ENCODE measurements at regions not wholly inside any gene's neighbourhood (a gene's known extent, or its start where the extent isn't known, plus 50 kb on each side); places are given as distances from the start of the nearest gene placed in this dataset.

- TF ChIP-seq REST (IDR thresholded peaks at IDR 0.05; ENCODE audit: low read depth) (no peak), RAD21 (IDR thresholded peaks at IDR 0.05; ENCODE audit: low read depth) (no peak)
Observed at GRCh38 chr2:147006736-147007141, 838.1 kb upstream of the ACVR2A start (continued).

- CTCF ChIA-PET: no interaction called here
Observed at GRCh38 chr2:147003081-147003480, 841.7 kb upstream of the ACVR2A start.

More at GRCh38 chr2:147003081-147003480, 841.7 kb upstream of the ACVR2A start:
- Histone ChIP-seq H3K4me3 (replicated peaks in 1 of 2; ENCODE audit: low read depth in 1 of 2, low read length in 2 of 2) (no peak overlapping the region), H3K36me3 (ENCODE audit: control insufficient read depth in 1 of 2, insufficient read depth in 2 of 2, low read length in 2 of 2) (no peaks in the 10 kb centered on the region), H3K4me1 (ENCODE audit: control insufficient read depth in 1 of 2, insufficient read depth in 2 of 2, low read length in 2 of 2) (no peaks in the 10 kb centered on the region), H4K20me1 (ENCODE audit: insufficient read depth) (no peaks in the 10 kb centered on the region), H3K27ac (ENCODE audit: low read depth, low read length) (no peak overlapping the region), H3K9me2 (ENCODE audit: insufficient read depth) (no peaks in the 10 kb centered on the region), H3K4me2 (ENCODE audit: low read length) (no peak overlapping the region), H3K27me3 (ENCODE audit: insufficient read depth, low read length) (no peaks in the 10 kb centered on the region), H3K9me3 (ENCODE audit: control insufficient read depth in 1 of 2, insufficient read depth in 1 of 2, low read depth in 1 of 2, low read length in 2 of 2) (no peaks in the 10 kb centered on the region), H2AFZ (ENCODE audit: low read depth, low read length, poor library complexity, severe bottlenecking) (no peak overlapping the region), H3K9ac (ENCODE audit: low read length) (no peak overlapping the region), H3K79me2 (ENCODE audit: insufficient read depth, low read length) (no peaks in the 10 kb centered on the region)
- DNase-seq (ENCODE audit: low read depth, low spot score) (no peak), ATAC-seq (no peak)
- POLR2A ChIA-PET: no interaction called here
- intact Hi-C loops (cut with micrococcal nuclease): no loop called here
- no TSS peak for BruUV-seq (replicated peaks)
- TF ChIP-seq ZNF274 (IDR thresholded peaks at IDR 0.05; ENCODE audit: low read depth, low read length) (no peak), POLR2AphosphoS5 (IDR thresholded peaks at IDR 0.05; ENCODE audit: low read depth, low read length) (no peak), CEBPB (IDR thresholded peaks at IDR 0.05; ENCODE audit: low read depth) (no peak), REST (IDR thresholded peaks at IDR 0.05; ENCODE audit: low read depth) (no peak), SP1 (IDR thresholded peaks at IDR 0.05; ENCODE audit: low read depth) (no peak), POLR2A (IDR thresholded peaks at IDR 0.05; ENCODE audit: borderline replicate concordance, extremely low read depth, insufficient read depth, insufficient read length) (no peak), SIN3A (IDR thresholded peaks at IDR 0.05; ENCODE audit: low read depth) (no peak), EZH2 (IDR thresholded peaks at IDR 0.05) (no peak)
- RAD21 ChIA-PET (ENCODE audit: low non-redundant PET in 1 of 2, low total read pairs in 2 of 2, uncharacterized antibody in 2 of 2, unreplicated experiment in 2 of 2): no interaction called here
